ENCODE measurements at regions not wholly inside any gene's neighbourhood (a gene's known extent, or its start where the extent isn't known, plus 50 kb on each side); places are given as distances from the start of the nearest gene placed in this dataset.
"Not testable (repeated sequence)": the region's sequence is repeated elsewhere in the genome, so short reads cannot be mapped to it uniquely, and the experiment has no call there.

DNA sequence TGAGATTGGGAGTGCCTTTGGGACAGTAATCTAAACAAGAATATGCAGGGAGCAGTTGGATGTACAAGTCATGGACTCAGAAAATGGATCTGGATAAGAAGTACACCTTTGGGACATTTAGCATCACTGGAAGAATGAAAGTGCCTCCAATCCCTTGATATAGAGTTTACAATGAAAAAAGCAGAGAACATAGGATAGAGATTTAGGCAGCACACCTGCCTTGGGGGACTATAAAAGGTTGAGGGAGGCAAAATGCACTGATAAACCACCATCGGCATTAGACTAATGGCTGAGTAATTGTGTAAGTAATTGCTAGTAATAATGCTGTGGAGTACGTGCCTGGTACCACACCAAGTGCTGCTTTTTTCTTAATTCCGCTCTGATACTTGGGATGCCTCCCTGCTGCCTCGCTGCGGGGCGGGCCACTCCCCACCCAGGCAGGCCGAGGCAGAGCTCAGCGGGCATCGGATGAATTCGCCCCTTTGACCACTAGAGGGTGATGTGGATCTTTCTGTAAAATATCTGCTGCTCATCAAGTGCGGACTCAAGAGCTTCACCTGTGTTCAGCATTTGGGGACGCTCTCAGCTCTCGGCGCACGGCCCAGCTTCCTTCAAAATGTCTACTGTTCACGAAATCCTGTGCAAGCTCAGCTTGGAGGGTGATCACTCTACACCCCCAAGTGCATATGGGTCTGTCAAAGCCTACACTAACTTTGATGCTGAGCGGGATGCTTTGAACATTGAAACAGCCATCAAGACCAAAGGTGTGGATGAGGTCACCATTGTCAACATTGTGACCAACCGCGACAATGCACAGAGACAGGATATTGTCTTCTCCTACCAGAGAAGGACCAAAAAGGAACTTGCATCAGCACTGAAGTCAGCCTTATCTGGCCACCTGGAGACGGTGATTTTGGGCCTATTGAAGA, 99.9 kb downstream of the ANKRD18B start:
- peak; percentile 86 for DNase-seq

DNA sequence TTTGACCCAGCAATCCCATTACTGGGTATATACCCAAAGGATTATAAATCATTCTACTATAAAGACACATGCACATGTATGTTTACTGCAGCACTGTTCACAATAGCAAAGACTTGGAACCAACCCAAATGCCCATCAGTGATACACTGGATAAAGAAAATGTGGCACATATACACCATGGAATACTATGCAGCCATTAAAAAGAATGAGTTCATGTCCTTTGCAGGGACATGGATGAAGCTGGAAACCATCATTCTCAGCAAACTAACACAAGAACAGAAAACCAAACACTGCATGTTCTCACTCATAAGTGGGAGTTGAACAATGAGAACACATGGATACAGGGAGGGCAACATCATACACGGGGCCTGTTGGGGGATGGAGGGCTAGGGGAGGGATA, 104.3 kb downstream of the ANKRD18B start:
- DNase-seq = not testable (repeated sequence)

DNA sequence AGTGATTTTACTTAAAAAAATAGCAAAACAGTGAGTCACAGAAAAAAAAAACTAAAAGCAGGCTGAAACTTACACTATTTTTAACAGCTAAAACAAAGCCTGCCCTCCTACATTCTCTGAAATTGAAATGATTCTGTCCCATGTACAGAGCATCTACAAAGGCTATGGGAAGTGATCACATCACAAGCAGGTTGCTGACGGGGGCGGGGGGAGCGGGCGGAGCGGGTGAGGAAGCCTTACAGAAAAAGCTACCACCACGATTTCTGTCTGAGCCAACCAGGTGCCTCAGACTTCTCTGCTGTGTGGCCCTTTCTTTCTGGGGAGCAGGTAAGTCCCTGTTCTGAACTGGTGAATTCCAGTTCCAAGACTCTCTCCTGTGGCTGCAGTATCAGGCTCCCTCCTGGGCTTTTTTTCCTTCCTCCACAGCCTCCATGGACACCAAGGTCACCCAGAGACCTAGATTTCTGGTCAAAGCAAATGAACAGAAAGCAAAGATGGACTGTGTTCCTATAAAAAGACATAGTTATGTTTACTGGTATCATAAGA, 104.9 kb downstream of the ANKRD18B start:
- no peak for DNase-seq

DNA sequence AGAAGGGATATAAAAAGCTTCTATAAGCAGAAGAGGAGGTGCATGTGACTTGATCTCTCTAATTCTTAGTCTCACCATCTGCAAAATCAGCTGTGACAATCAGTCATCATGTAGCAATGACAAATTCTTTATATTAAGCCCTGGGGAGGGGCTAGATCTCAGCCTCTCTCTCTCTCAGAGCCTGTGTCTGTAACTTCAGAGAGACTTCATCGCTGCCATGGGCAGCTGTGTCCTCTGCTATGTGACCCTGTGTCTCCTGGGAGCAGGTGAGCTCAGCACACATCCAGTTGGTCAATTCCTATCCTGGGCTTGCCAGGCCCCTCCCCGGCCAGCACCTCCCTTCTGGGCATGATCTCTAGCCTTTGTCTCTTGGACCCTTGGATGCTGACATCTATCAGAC, 109.6 kb downstream of the ANKRD18B start:
- DNase-seq = no peak

DNA sequence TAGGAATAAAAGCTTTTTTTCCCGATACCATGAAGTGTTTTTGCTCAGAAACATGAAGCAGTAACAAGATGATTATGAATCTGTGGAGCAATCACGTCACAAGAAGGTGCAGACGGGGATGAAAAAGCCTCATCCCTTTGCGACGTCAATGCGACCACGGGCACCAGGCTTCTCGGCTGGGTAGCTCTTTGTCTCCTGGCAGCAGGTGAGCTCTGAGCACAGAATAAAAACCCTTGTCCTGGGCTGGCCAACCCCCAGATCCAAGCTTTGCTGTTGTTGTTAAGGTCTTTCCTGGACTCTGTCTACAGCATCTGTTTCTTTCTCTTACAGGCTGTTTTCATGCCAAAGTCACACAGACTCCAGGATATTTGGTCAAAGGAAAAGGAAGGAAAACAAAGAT, 113.8 kb downstream of the ANKRD18B start:
- no peak for DNase-seq

DNA sequence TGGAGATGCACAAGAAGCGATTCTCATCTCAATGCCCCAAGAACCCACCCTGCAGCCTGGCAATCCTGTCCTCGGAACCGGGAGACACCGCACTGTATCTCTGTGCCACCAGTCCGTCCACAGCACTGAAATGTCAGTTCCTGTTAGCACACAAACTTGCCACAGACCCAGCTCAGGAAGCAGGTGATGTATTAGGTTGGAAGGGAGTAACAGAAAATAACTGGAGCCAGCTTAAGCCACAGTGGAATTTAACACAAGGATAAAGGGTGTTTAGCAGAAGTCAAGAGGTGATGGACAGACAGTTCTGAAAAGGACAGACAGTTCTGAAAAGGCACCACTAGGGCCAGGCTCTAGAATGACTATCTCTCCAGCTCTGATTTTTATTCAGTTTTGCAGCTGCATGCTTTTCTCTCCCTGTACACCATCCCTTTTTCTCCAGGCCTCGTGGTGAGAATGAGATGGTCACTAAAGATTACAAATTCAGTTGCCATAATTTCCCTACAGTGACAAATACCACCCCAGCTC, 114.4 kb downstream of the ANKRD18B start:
- DNase-seq = no peak

DNA sequence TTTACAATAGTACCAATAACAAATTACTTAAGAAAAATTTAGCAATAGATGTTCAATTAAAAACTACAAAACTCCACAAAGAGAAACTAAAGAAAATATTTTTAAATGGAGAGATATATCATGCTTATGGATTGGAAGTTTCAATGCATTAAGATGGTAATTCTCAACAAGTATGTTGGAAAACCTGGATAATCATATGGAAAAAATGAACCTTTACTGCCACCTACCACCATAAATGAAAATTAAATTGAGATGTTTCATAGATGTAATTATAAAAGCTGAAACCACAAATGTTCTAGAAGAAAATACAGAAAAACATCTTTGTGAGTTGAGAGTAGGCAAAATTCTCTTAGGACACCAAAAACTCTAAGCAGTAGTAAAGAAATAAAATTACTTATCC, 121.7 kb downstream of the ANKRD18B start:
- DNase-seq = no peak

DNA sequence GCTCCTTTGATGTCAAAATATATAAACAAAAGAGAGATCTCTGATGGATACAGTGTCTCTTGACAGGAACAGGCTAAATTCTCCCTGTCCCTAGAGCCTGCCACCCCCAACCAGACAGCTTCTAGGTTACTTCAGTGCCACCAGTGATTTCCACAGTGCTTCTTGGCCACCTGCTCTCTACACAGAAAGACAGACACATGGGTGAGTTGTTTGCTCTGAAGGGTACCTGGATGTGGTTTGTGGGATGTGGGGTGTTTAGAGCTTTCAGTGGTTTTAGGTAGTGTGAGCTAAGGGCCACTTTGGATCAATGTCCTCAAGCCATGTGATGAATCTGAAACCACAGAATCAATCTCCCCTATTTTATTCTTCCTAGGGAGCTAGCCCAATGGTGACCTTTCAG, 125.4 kb downstream of the ANKRD18B start:
- no peak for DNase-seq

DNA sequence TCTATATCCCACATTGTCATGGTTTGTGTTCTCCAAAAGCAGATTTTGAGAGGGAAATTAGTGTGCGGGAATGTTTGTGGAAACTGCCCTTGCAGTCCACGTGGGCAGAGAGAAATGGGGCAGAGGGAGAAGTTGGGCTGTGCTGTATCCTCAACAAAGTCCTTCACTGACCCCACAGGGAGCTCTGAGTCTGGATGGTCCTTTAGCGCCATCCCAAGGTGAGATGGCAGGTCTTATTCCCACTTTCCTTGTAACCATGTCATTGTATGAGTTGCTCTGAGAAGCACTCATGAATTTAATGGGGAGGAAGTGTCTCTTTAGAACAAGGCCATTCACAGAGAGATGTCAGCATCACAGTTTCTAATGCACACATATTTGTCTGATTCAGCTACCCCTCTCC, 127.1 kb downstream of the ANKRD18B start:
- no peak for DNase-seq

DNA sequence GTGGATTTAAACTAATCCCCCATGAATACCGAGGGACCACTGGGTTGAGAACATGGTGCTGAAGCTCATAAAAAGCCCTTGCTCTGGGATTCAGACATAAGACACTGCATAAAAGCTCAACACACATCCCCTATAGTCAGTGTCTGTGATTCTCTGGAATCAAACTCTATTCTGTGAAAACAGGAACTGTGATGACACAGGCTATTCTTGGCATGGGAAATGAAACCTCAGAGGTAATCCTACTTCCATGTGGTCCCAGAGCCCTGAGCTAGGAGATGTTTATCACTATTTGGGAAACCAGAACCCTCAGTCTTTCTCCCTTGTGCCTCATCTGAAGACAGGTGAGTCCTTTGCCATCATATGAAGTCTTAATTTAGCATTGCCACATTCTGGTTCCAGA, 135.4 kb upstream of the PRSS3 start:
- no peak for DNase-seq

DNA sequence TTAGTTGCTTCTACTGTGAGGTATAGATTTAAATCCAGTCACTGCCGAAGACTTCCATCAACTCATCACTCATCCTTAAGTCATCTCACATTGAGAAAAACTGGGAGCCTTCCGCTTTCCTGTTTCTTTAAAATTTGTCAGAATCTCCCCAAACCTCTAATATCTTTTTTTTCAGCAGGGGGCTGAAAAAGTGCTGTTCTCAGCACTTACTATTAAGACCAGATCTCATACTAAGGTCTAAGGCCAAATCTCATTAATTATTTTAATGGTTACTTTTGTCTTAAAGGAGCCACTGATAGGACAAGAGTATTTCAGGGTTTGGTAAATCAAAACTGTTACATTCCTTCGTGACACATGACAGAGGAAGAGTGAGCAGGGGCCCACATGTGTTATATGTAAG, 134.6 kb upstream of the PRSS3 start:
- no peak for DNase-seq

DNA sequence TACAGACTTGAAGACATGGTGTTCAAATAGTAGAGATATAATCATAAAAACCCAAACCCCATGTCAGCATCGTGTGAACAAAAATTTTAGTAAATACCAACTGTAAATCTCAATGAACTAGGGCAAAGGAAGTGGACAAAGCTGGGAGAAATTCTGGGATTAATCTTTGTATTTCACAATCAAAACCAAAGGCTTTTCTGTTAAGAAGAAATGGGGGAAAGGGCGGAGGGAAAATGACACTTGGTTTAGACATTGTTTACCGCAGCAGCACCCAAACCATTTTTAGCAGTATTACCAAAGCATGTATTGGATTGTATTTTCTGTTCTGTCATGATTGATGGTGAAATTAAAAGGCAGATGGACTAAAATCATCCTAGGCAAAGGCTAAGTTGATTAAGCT, 134.2 kb upstream of the PRSS3 start:
- DNase-seq = no peak

DNA sequence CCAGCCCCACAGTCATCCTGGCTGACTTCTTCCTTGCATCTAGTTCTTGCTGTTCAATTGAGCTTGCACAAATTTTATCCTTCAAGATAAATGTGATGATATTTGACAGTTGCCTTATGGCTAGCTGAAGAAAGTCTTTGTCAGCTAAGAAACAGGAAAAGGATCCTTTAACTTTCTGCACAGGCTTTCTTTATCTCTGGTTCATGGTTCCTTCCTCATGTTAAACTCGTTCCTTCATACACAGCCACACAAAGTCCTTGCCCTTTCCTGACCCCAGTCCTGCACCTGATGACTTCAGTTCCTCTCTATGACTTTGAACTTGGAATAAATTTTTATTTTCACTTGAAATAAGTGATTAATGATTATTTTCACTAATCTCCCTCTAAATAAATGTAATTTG, 132.5 kb upstream of the PRSS3 start:
- DNase-seq = no peak

DNA sequence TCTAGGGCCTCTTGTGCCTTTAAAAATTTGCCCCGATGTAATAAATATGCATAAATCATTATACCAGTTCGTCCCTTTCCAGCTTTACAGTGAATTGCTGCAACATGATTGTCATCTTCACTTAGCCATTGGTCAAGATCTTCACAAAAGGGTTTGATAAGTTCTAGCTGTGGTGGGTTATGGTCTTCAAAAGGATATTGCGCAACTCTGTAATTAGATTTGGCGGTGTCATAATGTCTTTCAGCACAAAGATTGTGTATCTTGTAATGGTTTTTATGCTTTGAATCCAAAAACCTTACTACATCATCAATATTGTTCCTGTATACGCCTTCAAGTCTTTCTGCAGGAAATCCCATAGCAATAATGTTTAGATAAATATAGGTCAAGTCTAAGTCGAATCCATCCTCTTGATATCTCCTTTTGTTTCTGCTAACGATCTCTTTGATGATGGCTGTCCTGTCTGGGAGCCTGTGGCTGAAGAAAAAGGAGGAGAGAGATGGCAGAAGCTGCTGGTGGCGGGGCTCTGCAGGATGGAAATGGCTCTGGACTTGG, 119.1 kb upstream of the PRSS3 start:
- DNase-seq = not testable (repeated sequence)

DNA sequence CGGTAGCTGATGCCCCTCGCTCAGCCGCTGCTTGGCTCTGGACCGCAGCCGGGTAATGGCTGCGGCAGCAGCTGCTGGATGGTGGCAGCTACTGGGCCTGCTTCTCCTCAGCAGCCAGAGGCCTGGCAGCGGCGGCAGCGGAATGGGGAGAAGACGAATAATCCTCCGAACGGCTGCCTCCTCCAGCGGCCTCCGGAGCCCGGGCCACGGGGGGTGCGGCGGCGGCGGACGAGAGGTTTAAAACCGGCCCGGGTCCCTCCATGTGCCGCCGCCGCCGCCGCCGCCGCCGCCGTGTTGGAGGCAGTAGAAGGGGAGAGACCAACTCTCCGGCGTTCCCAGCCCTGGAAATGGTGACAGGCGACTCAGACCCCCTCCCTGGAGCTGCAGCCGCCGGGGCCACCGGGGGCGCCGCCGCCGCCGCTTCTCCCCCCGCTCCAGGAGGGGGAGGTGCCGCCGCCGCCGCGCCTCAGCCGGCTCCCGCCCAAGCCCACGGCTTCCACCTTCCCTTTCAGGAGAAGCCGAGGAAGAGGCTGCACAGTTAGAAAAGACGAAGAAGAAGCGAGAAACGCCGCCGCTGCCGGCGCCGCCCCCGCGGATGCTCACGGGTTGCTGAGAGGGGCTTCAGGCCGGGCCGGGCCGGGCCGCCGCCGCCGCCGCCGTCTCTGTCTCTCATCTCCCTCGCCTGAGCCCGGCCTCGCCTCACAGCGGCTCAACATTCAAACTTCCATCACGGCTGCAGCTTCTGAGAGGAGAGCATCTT, 118.4 kb upstream of the PRSS3 start:
- no peak for DNase-seq

DNA sequence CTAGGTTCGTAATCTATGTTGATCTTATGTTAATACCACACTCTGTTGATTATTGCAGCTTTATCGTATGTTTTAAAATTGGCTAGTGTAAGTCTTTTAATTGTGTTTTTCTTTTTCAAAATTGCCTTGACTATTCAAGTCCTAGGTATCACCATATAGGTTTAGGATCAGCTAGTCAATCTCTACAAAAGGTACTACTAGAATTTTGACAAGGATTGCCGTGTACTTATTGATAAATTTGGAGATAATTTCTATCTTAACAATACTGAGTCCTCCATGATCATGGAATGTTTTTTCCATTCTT, 117.9 kb upstream of the PRSS3 start:
- no peak for DNase-seq

DNA sequence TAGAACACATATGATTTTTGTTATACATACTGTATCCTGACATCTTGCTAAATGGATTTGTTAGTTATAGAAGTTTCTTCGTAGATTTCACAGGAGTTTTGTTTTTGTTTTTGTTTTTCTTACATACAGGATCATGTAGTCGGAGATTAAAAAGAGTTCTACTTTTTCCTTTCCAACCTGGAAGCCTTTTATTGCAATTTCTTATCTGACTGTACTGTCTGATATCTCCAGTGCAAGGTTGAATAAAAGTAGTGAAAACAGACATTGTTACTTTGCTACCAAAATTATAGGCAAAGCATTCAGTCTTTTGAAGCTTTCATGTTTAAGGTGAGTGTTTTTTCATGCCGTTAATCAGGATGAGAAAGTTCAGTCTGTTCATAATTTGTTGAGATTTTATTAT, 117.4 kb upstream of the PRSS3 start:
- no peak for DNase-seq

DNA sequence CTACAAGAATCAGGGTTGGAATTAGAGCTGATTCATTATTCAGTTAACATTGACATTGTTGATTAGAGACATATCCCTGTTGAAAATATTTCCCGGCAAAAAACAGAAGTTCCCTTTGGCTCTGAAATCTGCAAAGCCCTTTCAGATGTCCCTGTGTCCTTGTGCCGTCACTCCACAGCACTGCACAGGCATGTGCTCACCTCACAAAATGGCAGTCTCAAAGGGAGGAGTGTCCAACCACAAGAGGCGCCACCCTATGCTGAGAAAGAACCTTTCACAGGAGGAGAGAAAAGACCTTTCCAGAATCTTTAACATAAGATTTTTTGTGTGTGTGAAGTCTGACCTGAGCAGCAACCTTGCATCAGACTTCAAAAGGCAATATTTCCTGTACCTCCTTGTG, 112.8 kb upstream of the PRSS3 start:
- DNase-seq = no peak

DNA sequence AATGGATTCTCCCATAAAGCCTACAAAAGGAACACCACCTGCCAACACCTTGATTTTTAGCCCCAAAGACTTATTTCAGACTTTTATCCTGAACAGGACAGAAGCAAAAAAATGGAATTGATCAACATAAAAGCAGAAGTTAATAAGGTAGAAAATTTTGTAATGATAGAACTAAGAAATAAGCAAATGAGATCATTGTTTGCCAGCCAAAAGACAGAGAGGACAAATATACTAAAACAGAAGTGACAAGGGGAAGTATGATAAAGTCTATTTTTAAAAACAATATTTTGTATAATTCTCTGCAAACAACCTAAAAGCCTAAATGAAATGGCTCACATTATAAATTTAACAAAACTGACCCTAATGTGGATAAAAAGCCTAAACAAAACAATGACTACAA, 110.5 kb upstream of the PRSS3 start:
- DNase-seq = no peak

DNA sequence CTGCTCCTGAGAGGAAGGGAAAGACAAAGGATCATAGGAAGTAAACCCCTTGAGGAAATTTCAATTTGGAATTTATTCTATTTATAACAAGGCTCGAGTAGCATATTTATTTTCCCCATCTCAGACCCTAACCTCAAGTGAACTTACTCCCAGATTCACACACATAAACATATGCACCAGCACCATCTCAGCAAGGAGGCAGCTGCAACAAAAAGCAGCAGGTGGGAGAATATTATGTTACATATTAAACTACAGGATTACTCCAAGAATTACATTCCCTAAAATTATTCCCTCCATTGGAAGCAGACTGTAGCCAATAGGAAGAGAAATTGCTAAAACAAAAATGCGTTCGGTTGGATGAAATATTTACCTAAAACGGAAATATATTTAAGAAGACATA, 108.4 kb upstream of the PRSS3 start:
- DNase-seq = peak; percentile 32

DNA sequence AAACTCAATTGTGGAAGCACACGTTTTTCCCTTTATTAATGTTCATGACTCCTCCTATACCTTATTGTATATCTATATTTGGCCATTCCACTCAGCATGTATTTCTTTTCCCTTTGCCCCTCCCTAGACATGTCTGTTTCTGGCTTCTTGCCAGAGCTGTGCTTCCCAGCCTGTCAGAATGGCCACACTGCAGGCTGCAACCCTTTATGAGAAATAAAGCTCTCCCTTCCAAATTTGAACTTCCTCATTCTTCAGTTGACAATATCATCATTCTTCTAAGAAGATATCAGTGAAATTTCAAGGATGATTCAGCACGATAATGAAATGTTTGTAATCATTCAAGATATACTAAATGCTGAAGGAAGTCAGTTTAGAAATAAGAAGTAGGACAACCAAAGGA, 107.6 kb upstream of the PRSS3 start:
- no peak for DNase-seq

DNA sequence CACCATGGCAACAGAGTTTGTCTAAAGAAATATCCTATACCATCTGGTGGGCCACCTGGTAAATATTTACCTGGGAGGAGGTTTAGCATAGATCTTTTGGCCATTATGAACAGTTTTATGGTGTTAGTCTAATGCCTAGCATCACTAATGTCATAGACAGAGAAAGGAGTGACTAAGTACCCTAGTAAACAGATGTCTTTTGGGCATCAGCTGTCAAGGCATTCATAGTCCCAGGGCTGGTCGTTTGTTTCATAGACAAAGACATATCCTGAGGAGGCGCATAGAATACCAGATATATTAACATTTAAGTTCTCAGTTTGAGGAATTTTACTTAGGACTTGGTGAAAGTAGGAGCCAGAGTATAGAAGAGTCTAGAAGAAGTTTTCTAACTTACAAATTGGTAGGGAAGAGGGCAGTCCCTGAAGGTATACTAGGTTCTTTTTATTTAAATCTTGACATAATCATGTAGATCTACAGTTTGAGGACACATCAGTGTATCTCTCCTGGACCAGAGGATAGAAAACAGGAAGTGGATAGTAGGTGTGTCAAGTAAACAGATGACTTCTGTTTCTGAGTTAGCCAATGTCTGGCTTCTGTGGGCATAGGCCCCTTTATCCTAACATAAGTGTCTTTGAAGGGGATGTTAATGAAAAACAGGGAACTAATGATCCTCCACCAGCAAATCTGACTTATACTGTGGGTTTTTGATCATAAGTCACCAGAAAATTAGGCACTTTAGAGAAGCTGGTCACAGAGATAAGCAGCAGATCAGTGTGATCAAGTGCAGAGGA, 105.0 kb upstream of the PRSS3 start:
- DNase-seq = no peak

DNA sequence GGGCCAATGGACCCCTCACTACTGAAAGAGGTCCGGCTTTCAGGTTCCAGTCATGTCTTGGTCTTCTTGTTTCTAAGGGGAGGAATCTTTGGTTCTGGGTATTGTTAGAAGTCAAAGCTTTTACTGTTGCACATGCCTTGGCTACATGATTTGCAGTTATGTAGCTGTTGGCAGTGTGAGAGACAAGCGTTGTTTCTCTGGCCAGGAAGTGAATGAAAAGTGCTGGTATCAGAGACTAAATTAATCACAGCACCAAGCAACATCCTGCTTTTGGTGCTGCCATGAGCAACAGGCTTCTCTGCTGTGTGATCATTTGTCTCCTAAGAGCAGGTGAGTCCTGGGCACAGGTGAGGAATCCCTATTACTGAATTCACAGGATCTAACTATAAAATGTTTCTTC, 100.1 kb upstream of the PRSS3 start:
- DNase-seq = no peak

Measured in NCI-H1694 (cell line).